ENCODE measurements at regions not wholly inside any gene's neighbourhood (a gene's known extent, or its start where the extent isn't known, plus 50 kb on each side); places are given as distances from the start of the nearest gene placed in this dataset.
A peak's percentile ranks its signal among the peaks of the same experiment; 100 is the strongest.

GRCh38 chr2:237165405-237166276 lies 80.0 kb downstream of the COPS8 start:
- Mint-ChIP-seq H3K27me3 (ENCODE audit: low read depth) (peaks cover 4% of the 10 kb centered on the region), H3K4me1 (no peaks in the 10 kb centered on the region), H3K36me3 (ENCODE audit: low read depth) (no peaks in the 10 kb centered on the region), H3K9me3 (peaks cover 11% of the 10 kb centered on the region), H3K27ac (ENCODE audit: unreplicated experiment) (no peak overlapping the region), H3K4me3 (no peak overlapping the region)
- TF ChIP-seq, protein P1, sequence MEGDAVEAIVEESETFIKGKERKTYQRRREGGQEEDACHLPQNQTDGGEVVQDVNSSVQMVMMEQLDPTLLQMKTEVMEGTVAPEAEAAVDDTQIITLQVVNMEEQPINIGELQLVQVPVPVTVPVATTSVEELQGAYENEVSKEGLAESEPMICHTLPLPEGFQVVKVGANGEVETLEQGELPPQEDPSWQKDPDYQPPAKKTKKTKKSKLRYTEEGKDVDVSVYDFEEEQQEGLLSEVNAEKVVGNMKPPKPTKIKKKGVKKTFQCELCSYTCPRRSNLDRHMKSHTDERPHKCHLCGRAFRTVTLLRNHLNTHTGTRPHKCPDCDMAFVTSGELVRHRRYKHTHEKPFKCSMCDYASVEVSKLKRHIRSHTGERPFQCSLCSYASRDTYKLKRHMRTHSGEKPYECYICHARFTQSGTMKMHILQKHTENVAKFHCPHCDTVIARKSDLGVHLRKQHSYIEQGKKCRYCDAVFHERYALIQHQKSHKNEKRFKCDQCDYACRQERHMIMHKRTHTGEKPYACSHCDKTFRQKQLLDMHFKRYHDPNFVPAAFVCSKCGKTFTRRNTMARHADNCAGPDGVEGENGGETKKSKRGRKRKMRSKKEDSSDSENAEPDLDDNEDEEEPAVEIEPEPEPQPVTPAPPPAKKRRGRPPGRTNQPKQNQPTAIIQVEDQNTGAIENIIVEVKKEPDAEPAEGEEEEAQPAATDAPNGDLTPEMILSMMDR (conservative IDR thresholded peaks at IDR 0.05): peak; percentile 58
- no peak for DNase-seq (ENCODE audit: low read depth, low spot score)

- no peak for DNase-seq (ENCODE audit: low read depth, low spot score)
- Mint-ChIP-seq H3K36me3 (ENCODE audit: low read depth) (no peaks in the 10 kb centered on the region), H3K4me3 (no peak overlapping the region), H3K27me3 (ENCODE audit: low read depth) (peaks cover 4% of the 10 kb centered on the region), H3K9me3 (peaks cover 11% of the 10 kb centered on the region), H3K27ac (ENCODE audit: unreplicated experiment) (no peak overlapping the region), H3K4me1 (no peaks in the 10 kb centered on the region)
- TF ChIP-seq, protein P1 (conservative IDR thresholded peaks at IDR 0.05): no peak
These were observed 81.3 kb downstream of the COPS8 start for GRCh38 chr2:237167038-237167437.

- Mint-ChIP-seq H3K4me1 (no peaks in the 10 kb centered on the region), H3K36me3 (ENCODE audit: low read depth) (no peaks in the 10 kb centered on the region), H3K9me3 (peaks cover 11% of the 10 kb centered on the region), H3K4me3 (no peak overlapping the region), H3K27ac (ENCODE audit: unreplicated experiment) (no peak overlapping the region), H3K27me3 (ENCODE audit: low read depth) (peaks cover 4% of the 10 kb centered on the region)
- no peak for DNase-seq (ENCODE audit: low read depth, low spot score)
- TF ChIP-seq, protein P1 (conservative IDR thresholded peaks at IDR 0.05): no peak
These were observed 82.2 kb downstream of the COPS8 start for GRCh38 chr2:237167934-237168333.

GRCh38 chr2:237170020-237170419 lies 84.3 kb downstream of the COPS8 start:
- Mint-ChIP-seq H3K27ac (ENCODE audit: unreplicated experiment) (no peak overlapping the region), H3K36me3 (ENCODE audit: low read depth) (no peaks in the 10 kb centered on the region), H3K4me3 (no peak overlapping the region), H3K9me3 (peaks cover 14% of the 10 kb centered on the region), H3K27me3 (ENCODE audit: low read depth) (peaks cover under 1% of the 10 kb centered on the region), H3K4me1 (no peaks in the 10 kb centered on the region)
- DNase-seq (ENCODE audit: low read depth, low spot score): no peak
- TF ChIP-seq, protein P1 (conservative IDR thresholded peaks at IDR 0.05): no peak

GRCh38 chr2:237171396-237171795 lies 85.7 kb downstream of the COPS8 start:
- TF ChIP-seq, protein P1 (conservative IDR thresholded peaks at IDR 0.05): no peak
- Mint-ChIP-seq H3K4me3 (no peak overlapping the region), H3K27ac (ENCODE audit: unreplicated experiment) (no peak overlapping the region), H3K9me3 (peaks cover 18% of the 10 kb centered on the region), H3K27me3 (ENCODE audit: low read depth) (peaks cover 2% of the 10 kb centered on the region), H3K36me3 (ENCODE audit: low read depth) (peaks cover 5% of the 10 kb centered on the region), H3K4me1 (no peaks in the 10 kb centered on the region)
- DNase-seq (ENCODE audit: low read depth, low spot score): no peak

Data from neural crest cell (in vitro differentiated cells).